ENCODE measurements at regions not wholly inside any gene's neighbourhood (a gene's known extent, or its start where the extent isn't known, plus 50 kb on each side); places are given as distances from the start of the nearest gene placed in this dataset.
"Not testable (repeated sequence)": the region's sequence is repeated elsewhere in the genome, so short reads cannot be mapped to it uniquely, and the experiment has no call there.

GRCh38 chr10:6689036-6689435 lies 109.0 kb upstream of the PRKCQ start:
- no peaks in the 10 kb centered on the region for H3K4me1 ChIP-seq
- intact Hi-C loops (cut with DNase I): no loop called here
- no peak for DNase-seq (ENCODE audit: extremely low spot score in 2 of 2)
- no peaks in the 10 kb centered on the region for H3K36me3 ChIP-seq
- no peak for TF ChIP-seq POLR2AphosphoS5 (IDR thresholded peaks at IDR 0.05; ENCODE audit: insufficient read depth in 1 of 2, low read depth in 1 of 2)
- no peak for TF ChIP-seq POLR2A (IDR thresholded peaks at IDR 0.05)
- no peak for TF ChIP-seq CTCF (IDR thresholded peaks at IDR 0.05)
- H3K9me3 ChIP-seq: no peaks in the 10 kb centered on the region
- H3K27ac ChIP-seq: no peak overlapping the region
- H3K4me3 ChIP-seq: no peak overlapping the region
- H3K27me3 ChIP-seq: no peaks in the 10 kb centered on the region

- no peaks in the 10 kb centered on the region for H3K4me1 ChIP-seq
- intact Hi-C loops (cut with DNase I): no loop called here
- H3K27ac ChIP-seq: no peak overlapping the region
- no peak for TF ChIP-seq POLR2AphosphoS5 (IDR thresholded peaks at IDR 0.05; ENCODE audit: insufficient read depth in 1 of 2, low read depth in 1 of 2)
- TF ChIP-seq POLR2A (IDR thresholded peaks at IDR 0.05): no peak
- TF ChIP-seq CTCF (IDR thresholded peaks at IDR 0.05): no peak
- H3K9me3 ChIP-seq: no peaks in the 10 kb centered on the region
- no peak overlapping the region for H3K4me3 ChIP-seq
- H3K36me3 ChIP-seq: no peaks in the 10 kb centered on the region
- H3K27me3 ChIP-seq: no peaks in the 10 kb centered on the region
- DNase-seq (ENCODE audit: extremely low spot score in 2 of 2): no peak
Measured at GRCh38 chr10:6680735-6681134, 100.7 kb upstream of the PRKCQ start.

- TF ChIP-seq CTCF (IDR thresholded peaks at IDR 0.05): no peak
- TF ChIP-seq POLR2A (IDR thresholded peaks at IDR 0.05): no peak
- TF ChIP-seq POLR2AphosphoS5 (IDR thresholded peaks at IDR 0.05; ENCODE audit: insufficient read depth in 1 of 2, low read depth in 1 of 2): no peak
Measured at GRCh38 chr10:6678956-6679355, 98.9 kb upstream of the PRKCQ start.

GRCh38 chr10:6678211-6678803 lies 98.2 kb upstream of the PRKCQ start:
- Histone ChIP-seq H3K27ac (no peak overlapping the region), H3K4me1 (no peaks in the 10 kb centered on the region), H3K27me3 (no peaks in the 10 kb centered on the region), H3K4me3 (no peak overlapping the region), H3K9me3 (no peaks in the 10 kb centered on the region), H3K36me3 (no peaks in the 10 kb centered on the region)
- no peak for DNase-seq (ENCODE audit: extremely low spot score in 2 of 2)
- TF ChIP-seq CTCF (IDR thresholded peaks at IDR 0.05) (peak; percentile 11 to 45 (median 41)), POLR2AphosphoS5 (IDR thresholded peaks at IDR 0.05; ENCODE audit: insufficient read depth in 1 of 2, low read depth in 1 of 2) (no peak), POLR2A (IDR thresholded peaks at IDR 0.05) (no peak)
- intact Hi-C loops (cut with DNase I): no loop called here

More at GRCh38 chr10:6678956-6679355, 98.9 kb upstream of the PRKCQ start:
- Histone ChIP-seq H3K4me1 (no peaks in the 10 kb centered on the region), H3K27ac (no peak overlapping the region), H3K27me3 (no peaks in the 10 kb centered on the region), H3K9me3 (no peaks in the 10 kb centered on the region), H3K36me3 (no peaks in the 10 kb centered on the region), H3K4me3 (no peak overlapping the region)
- DNase-seq (ENCODE audit: extremely low spot score in 2 of 2): no peak
- intact Hi-C loops (cut with DNase I): no loop called here

- DNase-seq (ENCODE audit: extremely low spot score in 2 of 2); H3K27me3 ChIP-seq; H3K4me1 ChIP-seq; H3K27ac ChIP-seq; intact Hi-C loops (cut with DNase I); H3K4me3 ChIP-seq; H3K36me3 ChIP-seq; H3K9me3 ChIP-seq: not testable (repeated sequence)
Measured at GRCh38 chr10:6677129-6677528, 97.1 kb upstream of the PRKCQ start.

All from vagina (tissue), 2 donors.